Lung (tissue), 11 donors: ENCODE measurements at regions not wholly inside any gene's neighbourhood (a gene's known extent, or its start where the extent isn't known, plus 50 kb on each side); places are given as distances from the start of the nearest gene placed in this dataset.

Source experiments
- ATAC-seq: fragments of 200-7000 bp; cut with Tn5 transposase; one replicate; pipeline ENCODE4 v1.9.1; 2020; ENCODE audit warnings: moderate number of reproducible peaks; ENCODE audit not compliant: insufficient read depth, low FRiP score
- DNase-seq, 3 donors: peaks; one replicate each; pipeline ENCODE4 v3.0.0-alpha.2; 2013 to 2017
- H3K27ac ChIP-seq, 2 donors: one replicate each; pipeline ENCODE4 v1.5.1; 2013; ENCODE audit warnings: mild to moderate bottlenecking in 2 of 2, moderate library complexity in 2 of 2, control low read depth in 1 of 2, inconsistent platforms in 1 of 2, low read depth in 1 of 2, low read length in 1 of 2
- H3K27me3 ChIP-seq, 3 donors: one replicate each; pipeline ENCODE4 v1.5.1; 2013; ENCODE audit warnings: low read length in 2 of 3; ENCODE audit not compliant: control insufficient read depth in 3 of 3, insufficient read depth in 3 of 3
- H3K36me3 ChIP-seq, 4 donors: one replicate each; pipeline ENCODE4 v1.5.1; 2013; ENCODE audit warnings: low read length in 4 of 4, mild to moderate bottlenecking in 1 of 4, moderate library complexity in 1 of 4; ENCODE audit not compliant: control insufficient read depth in 4 of 4, insufficient read depth in 4 of 4
- H3K4me1 ChIP-seq, 5 donors: one replicate each; pipeline ENCODE4 v1.5.1; 2013; ENCODE audit warnings: low read length in 5 of 5, mild to moderate bottlenecking in 2 of 5, moderate library complexity in 1 of 5; ENCODE audit not compliant: control insufficient read depth in 5 of 5, insufficient read depth in 5 of 5
- H3K4me3 ChIP-seq: one replicate; pipeline ENCODE4 v1.5.1; 2013; ENCODE audit warnings: mild to moderate bottlenecking, control low read depth, moderate library complexity
- H3K9ac ChIP-seq, 2 donors: one replicate each; pipeline ENCODE4 v1.5.1; 2013; ENCODE audit warnings: low read length in 2 of 2, control low read depth in 1 of 2; ENCODE audit not compliant: insufficient read depth in 1 of 2
- H3K9me3 ChIP-seq, 4 donors: one replicate each; pipeline ENCODE4 v1.5.1; 2013; ENCODE audit warnings: low read length in 3 of 4, mild to moderate bottlenecking in 1 of 4, moderate library complexity in 1 of 4; ENCODE audit not compliant: control insufficient read depth in 4 of 4, insufficient read depth in 3 of 4
- CTCF ChIP-seq: IDR thresholded peaks from 2 replicates; pipeline ENCODE4 v1.5.1; 2012; ENCODE audit warnings: mild to moderate bottlenecking; ENCODE audit errors: control extremely low read depth, extremely low read depth
- WGBS, 2 donors: extraction: QIAGEN DNeasy Blood & Tissue Kit; methylation state at CpG; one replicate each; pipeline ENCODE4 v1.1.7; 2013; 5-methylcytosine and 5-hydroxymethylcytosine counted together
- donor health status: control.
- donor health status: control.
- donor health status: Bipolar disorder and iron deficiency.
- donor health status: healthy.
- donor health status: DM: yes; HTN: yes; CAD: no.

DNA sequence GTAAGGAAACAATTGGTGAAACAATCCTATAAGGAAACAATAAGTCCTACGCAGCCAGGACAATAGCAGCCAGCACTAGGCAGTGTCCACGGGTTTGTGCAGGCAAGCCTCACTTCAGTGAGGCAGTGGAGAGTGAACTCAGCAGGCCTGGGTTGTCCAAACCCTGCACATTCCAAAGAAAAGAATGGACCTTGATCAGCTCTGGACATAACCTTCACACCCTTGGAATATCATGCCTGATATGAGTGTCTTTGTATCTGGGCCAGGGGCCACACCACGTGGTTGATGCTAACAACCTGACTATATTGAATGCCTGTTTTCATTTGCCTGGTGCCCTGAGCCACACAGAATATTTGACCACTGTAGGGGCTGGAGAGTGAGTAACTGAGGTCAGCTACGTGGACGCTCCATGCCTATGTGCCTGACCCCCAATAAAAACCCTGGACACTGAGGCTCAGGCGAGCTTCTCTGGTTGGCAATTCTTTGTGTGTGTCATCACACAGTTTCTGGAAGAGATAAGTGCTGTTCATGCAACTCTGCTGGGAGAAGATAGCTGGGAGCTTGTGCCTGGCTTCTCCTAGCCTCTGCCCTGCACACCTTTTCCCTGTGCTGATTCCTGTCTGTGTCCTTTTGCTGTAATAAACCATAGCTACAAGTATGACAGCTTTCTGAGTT, 81.4 kb upstream of the NCOR2 start:
- ATAC-seq = no peak
- WGBS, 2 donors = 81 to 82% methylated on average over 6 of the region's 6 CpGs

GRCh38 chr12:124647316-124647715, 79.9 kb upstream of the NCOR2 start:
- no peak overlapping the region for H3K9ac ChIP-seq
- H3K4me3 ChIP-seq = no peak overlapping the region
- no peak overlapping the region for H3K27ac ChIP-seq
- no peaks in the 10 kb centered on the region for H3K4me1 ChIP-seq
- ATAC-seq (no peak), DNase-seq (no peak)
- no peaks in the 10 kb centered on the region for H3K27me3 ChIP-seq
- H3K9me3 ChIP-seq = peaks cover 0 to 13% (median 4%) of the 10 kb centered on the region in 4 donors
- H3K36me3 ChIP-seq = no peaks in the 10 kb centered on the region
- WGBS, 2 donors = 80 to 81% methylated on average over 6 of the region's 6 CpGs
- TF ChIP-seq CTCF = no peak

More for the DNA sequence above, 81.4 kb upstream of the NCOR2 start:
- TF ChIP-seq CTCF = no peak
- no peak overlapping the region for H3K4me3 ChIP-seq
- DNase-seq = no peak
- H3K4me1 ChIP-seq = peaks cover 0 to 8% (median 0%) of the 10 kb centered on the region in 5 donors
- no peaks in the 10 kb centered on the region for H3K36me3 ChIP-seq
- no peak overlapping the region for H3K9ac ChIP-seq
- H3K27ac ChIP-seq = no peak overlapping the region
- peaks cover 0 to 13% (median 4%) of the 10 kb centered on the region in 4 donors for H3K9me3 ChIP-seq
- no peaks in the 10 kb centered on the region for H3K27me3 ChIP-seq

GRCh38 chr12:124646385-124647230, 79.2 kb upstream of the NCOR2 start:
- H3K27me3 ChIP-seq = no peaks in the 10 kb centered on the region
- TF ChIP-seq CTCF = no peak
- WGBS, 2 donors = 26 to 49% methylated on average over 34 of the region's 34 CpGs
- DNase-seq (no peak), ATAC-seq (peak; percentile 29)
- no peaks in the 10 kb centered on the region for H3K4me1 ChIP-seq
- H3K4me3 ChIP-seq = no peak overlapping the region
- no peak overlapping the region for H3K9ac ChIP-seq
- peaks cover 0 to 13% (median 4%) of the 10 kb centered on the region in 4 donors for H3K9me3 ChIP-seq
- no peak overlapping the region for H3K27ac ChIP-seq
- no peaks in the 10 kb centered on the region for H3K36me3 ChIP-seq
